Stimulated activated CD8-positive, alpha-beta memory T cell treated with anti-CD3 and anti-CD28 coated beads, Interleukin-12 subunit alpha, Interleukin-12 subunit beta, amount 100 ng/mL, for 24 hours (primary cell): ENCODE measurements at regions not wholly inside any gene's neighbourhood (a gene's known extent, or its start where the extent isn't known, plus 50 kb on each side); places are given as distances from the start of the nearest gene placed in this dataset.
"Not testable (repeated sequence)": the region's sequence is repeated elsewhere in the genome, so short reads cannot be mapped to it uniquely, and the experiment has no call there.

ENCODE experiments used
- DNase-seq: peaks from one replicate; pipeline ENCODE4 v3.0.0-alpha.2; 2020; ENCODE audit errors: extremely low read depth

DNA sequence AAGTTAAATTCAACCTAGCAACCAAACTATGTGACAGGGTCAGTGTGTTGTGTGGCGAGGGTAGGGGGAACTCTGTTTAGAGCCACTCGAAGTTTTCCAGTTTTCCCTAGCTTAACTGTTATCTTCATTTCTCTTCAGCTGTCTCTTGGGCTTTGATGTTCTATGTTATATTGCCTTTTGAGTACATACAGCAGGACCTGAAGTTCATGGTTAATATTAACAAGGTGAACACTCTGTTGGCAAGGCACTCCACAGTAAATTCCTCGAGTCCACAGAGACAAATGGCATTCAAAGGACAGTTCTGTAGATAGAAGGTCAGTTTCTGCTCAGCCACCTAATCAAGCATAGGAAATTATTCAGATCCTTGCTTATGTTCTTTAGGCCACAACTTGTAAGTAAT lies 147.9 kb upstream of the DPH6 start:
- no peak for DNase-seq

DNA sequence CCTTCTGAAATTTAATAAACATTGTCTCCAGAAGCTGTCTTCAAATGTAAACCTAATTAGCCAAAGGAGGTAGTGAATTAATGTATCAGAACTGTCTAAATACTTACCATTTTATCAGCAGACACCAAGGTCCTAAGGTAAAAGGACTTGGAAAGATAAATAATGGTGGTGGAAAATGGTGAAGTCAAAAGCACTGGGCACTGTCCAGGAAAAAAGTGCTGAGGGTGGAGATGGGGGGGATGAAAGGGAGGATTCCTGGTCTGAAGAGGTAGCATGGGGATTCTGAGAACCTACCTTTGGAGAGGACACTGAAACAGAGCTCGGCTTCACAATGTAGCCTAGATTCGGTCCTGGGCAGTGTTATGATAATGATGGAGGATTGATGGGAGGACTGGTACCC lies 149.0 kb upstream of the DPH6 start:
- no peak for DNase-seq

DNA sequence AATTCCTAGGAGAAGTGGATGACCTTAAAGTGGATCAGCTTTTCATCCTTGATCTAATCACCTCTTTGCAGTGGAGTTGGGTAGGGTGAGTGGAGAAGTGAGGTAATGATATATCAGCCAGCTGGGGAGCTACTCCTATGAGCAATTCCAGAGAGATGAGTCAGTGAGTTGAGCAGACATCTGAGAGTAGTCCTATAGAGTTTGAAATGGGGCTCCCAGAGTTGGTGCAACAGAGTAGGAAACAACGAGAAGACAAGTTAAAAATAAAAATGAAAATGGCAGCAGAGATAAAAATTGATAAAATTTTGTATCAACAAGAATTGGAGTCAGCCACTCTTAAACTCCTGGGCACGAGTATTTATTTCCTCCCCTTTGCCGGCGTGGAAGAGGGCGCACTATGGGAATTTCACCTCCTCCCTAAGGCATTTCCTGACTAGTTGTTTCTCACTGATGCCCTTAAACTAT lies 150.8 kb upstream of the DPH6 start:
- no peak for DNase-seq

DNA sequence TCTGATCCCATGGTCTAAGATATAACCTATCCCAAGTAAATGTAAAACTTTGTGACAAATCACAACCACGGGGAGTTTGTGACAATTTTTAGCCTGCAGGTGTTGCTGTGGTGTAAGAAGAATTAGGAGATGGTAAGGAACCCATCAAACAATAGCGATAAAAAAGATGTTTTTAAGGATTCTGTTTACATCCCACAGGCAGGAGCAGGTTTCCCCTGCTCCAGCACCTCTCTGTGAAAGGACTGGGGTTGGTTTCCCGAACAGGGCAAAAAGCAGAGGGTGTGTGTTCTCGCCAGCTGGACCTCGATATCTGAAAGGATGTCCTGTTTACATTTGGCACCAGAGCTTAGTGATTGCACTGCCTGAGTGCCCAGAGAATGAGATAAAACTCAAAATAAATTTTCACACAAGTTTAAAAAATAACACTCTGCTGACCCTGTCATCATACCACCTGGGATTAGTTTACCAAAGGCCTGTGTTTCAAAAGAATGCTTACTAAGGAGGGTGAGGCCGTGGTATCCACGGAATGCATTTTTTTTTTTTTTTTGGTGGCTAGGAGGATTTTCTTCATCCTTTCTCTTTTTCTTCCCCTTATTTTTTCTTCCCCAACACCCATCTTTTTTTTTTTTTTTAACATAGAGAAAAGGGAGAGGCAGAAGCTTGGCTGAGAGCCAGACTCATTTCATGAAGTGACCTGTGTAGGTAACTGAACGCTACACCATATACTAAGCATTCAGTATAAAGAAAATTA lies 151.8 kb upstream of the DPH6 start:
- no peak for DNase-seq

DNA sequence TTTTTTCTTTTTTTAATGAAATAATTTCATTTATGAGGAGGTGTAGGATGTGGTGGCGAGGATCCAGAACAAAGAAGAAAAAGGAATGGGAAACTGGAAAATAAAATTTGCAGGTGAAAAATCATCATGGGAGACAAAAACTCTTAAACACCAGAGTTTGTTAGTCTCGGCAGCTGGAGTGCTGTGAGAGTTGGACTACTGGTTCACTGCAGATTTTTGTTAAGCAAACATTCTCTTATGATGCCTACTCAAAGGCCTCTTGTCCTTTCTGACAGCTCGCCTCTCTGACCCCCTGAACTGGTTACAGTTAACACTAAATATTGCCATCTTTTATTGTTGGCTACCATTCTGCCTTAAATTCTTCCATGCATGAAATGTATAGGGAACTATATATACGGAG lies 152.4 kb upstream of the DPH6 start:
- DNase-seq = no peak

DNA sequence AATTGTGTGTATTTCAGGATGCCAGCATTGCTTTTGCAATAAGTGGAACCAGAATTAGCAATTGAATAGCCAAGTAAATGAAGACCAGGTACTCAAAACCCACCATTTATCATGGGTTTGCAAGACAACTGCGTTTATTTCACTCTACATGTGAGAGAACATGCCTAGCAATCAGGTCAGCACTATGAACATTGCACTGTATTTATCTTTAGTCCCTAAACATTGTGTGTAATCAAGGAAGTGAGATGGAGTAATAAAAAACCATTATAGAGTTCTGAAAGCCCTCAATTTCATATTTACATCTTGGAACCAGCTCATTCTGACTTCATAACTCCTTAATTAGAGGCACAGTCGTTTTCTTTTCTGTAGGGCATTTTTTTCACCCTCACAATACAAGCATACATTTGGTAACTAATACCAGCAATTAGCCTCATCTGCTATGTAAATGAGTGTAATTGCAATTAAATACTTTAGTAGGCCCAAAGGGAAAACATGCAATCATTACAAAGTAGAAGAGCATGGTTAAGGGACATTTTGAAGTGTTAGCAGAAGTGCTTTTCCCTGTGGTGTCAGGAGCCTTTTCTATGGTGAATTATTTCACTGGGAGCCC lies 153.1 kb upstream of the DPH6 start:
- DNase-seq = no peak

DNA sequence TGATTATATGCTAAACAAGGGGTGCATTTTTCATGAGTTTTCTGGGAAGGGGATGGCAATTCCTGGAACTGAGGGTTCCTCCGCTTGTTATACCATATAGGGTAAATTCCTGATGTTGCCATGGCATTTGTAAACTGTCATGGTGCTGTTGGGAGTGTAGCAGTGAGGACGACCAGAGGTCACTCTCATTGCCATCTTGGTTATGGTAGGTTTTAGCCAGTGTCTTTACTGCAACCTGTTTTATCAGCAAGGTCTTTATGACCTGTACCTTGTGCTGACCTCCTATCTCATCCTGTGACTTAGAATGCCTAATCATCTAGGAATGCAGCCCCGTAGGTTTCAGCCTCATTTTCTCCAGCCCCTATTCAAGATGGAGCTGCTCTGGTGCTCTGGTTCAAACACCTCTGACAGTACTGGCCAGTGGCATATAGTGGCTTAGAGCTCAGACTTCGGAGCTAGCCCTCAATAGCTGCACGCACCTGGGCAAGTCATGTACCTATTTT lies 154.2 kb upstream of the DPH6 start:
- not testable (repeated sequence) for DNase-seq

DNA sequence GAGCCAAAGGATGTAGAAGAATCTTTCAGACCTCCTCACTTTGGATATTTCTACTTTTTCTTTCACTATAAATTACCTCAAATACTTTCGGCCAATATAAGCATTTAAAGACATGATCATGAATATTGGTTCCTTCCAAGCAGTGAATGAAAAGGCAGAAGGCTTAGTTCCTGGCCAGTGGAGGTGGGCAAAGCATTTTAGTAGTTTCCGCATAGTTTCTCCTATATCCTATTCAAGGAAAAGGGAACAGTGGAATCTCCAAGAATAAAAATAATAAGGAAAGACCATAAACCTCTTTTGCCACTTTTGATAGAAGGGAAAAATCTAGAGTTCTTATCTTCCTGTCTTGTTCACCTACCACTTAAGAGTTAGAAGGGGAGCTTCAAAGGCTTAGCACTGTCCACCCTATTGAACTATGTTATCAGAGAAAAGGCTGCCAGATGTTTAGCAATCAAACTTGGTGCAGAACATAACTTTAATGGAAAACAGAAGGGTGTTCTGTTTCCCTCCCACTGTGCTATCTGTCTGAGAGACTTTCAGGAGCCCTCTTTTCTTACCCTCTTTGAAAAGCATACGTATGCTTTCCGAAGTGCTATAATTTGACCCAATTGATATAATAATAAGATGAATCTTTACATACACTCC lies 155.6 kb upstream of the DPH6 start:
- no peak for DNase-seq

DNA sequence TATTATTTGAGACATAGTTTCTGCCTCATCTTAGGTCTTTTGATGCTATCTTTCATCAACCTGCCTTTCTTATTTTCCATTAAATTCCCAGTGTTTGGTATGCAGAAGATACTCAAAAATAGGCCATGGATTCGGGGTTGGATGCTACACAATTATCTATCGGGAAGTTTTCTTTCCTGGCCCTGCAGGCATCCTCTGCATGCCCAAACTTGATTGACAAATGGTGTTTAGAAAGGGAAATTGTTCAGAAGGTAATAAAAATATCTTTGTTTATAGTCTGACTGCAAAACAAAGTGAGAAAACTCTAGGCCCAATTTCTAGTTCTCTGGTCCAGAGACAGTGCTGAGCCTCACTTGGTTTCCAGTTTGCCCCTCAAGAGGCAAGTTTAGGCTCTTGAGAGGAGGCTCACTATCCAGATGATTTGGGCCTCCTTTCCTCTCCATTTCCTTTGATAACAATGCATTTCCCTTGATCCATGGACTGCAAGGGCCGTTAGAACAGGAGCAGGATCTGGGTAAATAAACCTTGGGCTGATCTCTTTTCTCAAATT lies 157.1 kb upstream of the DPH6 start:
- DNase-seq = no peak

DNA sequence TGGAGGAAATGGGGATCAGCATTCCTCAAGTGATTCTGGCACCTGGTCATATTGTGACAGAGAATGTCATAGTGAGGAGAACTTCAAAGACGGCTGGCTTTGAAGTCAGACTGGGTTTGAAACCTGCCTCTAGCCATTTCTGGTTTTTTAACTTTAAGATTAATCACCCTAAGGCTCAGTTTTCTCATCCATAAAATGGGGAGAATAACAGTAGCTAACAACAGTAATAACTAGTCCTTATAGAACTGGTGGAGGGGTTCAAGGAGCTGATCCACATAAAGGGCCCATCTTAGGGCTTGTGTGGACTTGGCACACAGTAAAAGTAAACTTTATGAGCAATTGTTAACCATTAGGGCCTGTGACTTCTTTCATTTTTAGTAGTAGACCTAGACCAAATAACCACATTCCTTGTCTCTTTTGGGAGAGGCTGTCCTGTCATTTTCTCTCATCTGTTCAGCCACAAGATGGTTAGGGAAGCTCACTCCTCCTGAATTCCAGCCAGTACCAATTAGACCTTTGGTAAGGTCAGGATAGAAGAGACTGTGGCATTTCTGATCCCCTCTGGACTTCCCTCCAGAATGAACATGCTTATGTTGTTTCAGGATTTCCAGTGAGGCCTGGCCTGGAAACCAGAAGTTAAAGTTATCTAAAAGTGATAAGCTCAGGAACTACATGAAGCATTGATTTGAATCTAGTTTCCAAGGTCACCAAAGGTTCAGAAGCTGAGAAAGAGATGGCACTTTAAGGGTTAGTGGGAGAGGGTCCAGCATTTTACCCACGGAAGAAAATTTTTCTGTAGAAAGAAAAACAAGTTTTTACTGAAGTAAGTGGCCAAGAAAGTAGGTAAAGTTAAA lies 159.3 kb upstream of the DPH6 start:
- DNase-seq = no peak

DNA sequence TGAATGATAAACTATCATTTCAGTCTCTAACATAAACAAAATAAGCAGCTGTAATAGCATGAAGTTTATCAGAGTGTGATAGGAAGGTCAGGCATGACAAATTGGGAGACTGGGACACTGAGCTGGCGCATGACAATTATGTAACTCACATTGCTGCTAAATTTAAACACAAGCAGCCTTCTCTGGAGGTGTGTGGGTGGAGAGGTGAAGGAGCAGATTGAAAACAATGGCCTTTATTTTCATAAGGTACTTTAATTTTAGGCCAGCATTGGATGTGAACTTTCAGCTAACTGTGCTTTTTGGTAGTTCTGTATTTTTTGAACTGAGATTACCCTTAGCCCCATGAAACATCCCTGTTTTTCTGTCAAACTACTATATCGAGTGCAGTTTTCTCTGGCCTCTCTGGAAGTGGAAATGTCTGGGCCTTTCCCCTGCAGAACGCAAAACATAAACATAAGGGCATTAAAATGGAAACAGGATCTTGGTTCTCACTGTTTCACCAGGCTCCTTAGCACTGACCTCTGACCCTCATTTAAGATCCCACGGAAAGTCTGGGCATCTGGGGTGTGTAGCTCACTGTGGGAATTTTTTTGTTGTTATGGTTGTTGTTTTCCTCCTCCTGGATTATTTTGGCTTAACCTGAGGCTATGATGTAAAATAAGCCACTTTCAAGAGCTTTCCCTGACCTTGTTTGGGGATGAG lies 160.1 kb upstream of the DPH6 start:
- no peak for DNase-seq

DNA sequence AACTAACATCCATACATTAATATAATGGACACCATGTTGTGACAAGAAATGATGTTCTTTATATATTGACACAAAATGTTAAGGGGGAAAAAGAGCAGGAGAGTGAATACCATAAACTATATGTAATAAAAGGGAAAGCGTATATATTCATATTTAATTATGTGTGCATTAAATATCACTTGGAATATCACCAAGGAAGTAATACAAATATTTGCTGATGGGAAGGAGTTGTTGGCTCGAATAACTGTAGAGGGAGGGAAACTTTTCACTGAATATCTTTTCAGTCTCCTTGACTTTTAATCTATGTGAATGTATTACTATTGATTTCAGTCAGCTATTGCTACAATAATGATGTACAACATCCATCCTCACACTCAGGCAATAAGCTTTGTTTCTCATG lies 167.0 kb upstream of the DPH6 start:
- DNase-seq = no peak

DNA sequence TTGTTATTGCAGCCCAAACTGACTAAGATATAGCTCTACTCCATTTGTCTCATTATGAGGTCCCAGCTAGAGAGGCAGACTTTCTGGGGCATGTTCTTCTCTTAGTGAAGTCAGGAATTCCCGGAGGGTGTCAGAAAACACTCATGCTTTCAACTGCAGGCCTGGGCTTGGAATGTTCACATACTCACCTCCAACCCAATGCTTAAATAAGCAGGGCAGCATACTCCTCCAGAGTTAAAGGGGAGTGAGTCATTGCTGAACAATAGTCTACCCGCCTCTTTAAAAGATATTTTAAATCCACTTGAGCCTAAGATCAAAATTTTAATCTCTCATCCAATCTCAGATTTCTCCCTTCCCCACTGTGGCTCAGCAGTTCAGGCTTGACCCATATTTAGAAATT lies 167.8 kb upstream of the DPH6 start:
- DNase-seq = no peak

DNA sequence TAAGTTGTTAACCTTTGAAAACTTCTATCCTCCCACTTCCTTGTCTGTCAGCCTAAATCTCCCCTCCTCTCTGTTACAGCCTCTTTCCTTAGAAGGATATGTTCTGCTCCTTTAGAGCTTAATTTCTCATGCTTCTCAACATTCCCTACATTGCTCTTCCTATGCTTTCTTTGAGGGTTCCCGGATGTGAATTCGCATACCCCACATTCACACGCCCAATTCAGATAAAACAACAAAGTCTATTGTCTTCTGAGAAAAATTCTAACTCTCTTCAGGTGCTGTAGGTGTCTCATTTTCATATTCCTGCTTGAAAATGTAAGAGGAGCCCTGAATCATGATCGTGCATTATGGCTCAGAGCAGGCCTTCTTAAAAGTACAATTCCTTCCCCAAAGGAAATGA lies 171.8 kb upstream of the DPH6 start:
- DNase-seq = no peak

DNA sequence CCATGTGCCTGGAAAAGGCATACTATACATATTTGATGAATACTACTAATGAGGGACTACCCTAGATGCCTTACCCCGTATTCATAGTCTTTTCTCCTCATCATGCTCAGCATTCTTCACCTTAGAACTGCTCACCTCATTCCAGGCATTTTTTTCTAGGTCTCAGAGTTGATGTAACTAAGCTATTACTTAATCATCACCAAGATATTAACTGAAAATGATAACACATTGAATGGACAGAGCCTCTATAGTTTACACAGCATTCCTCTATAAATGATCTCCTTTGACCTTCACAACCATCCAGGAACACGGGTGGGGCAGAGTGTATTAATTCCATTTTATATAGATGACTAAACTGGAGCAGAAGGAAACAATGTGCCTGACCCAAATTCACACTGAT lies 174.1 kb upstream of the DPH6 start:
- DNase-seq = no peak

DNA sequence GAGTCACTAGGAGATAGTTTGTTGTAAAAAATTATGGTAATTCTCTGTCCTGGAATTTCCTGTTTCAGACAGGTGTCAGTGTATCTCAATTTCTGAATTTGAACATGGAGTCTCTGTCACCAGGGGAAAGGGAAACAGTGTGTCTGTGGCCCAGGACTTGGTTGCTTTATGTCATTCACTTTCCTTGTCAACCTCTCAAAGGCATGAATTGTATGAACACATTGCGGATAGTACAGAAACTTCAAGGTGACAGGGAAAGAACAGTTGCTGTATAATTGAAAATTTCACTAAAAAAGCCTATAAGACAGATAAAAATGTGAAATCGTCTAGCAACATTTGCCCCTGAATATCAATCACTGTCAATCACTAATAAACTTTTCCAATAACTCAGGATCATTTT lies 175.0 kb upstream of the DPH6 start:
- no peak for DNase-seq

DNA sequence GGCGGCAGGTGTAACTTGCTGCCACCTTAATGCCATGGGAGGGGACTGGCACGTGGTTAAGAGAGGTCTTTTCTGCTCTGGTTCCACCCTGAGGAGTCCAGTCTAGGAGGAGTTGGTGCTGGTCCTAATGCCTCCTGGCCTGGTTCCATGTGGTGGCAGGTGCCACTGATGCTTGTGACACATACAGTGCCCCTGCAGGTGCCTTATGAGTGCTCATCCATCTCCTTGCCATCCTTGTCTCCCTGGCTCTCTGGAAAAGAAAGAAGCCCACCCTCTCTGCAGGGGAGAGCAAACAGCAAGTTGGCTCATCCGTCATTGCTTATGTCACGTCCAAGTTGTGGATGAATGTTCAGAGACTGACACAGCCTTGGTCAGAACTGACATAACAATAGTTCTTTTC lies 175.8 kb upstream of the DPH6 start:
- DNase-seq = no peak

DNA sequence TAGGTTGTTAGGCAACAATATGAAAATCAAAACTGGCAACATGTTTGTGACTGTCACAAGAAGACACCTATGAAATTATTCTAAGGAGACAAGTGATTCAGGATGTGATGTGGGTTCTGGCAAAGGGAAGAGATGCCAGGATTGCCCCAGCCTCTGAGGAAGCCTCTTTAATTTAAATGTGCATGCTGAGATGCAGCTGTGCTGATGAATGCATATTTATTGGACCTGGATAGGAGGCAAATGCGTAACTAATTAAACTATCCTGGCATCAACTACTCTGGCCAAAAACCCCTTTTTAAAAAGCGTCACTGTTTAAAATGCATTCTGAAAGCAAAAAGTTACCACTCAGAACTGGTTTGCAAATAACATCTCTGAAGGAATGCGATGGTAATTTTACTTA lies 176.5 kb upstream of the DPH6 start:
- DNase-seq = no peak

DNA sequence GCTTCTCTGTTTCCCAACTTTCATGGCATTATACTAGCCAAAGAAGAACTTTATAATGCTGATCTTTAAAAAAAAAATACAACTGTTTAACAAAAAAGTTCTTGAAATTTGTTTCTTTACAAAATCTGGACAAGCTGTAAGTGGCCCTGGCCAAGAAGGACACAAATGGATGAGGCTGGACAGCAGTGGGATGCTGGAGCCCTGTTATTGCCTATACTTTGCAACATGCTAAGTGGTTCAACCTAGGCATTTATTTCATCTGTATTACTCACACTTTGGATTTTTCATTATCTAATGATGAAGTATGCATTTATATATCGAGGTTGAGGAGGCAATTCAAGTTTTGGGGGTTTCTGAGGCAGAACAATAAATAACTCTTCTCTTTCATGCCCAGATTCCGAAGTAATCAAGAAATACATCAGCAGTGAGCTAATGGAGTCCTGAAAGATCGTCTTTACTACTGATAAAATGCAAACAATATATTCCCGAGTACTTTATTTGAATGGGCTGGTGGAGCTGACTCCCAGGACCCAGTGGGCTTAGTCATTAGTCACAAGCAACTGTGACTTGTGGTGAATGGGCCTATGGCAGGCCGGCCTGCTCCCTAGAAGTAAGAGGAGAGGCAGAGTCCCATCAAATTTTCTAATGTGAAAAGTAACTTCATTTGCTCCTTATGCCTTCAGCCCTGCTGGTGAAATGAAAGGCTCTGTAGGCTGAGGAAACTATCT lies 177.3 kb upstream of the DPH6 start:
- DNase-seq = no peak

DNA sequence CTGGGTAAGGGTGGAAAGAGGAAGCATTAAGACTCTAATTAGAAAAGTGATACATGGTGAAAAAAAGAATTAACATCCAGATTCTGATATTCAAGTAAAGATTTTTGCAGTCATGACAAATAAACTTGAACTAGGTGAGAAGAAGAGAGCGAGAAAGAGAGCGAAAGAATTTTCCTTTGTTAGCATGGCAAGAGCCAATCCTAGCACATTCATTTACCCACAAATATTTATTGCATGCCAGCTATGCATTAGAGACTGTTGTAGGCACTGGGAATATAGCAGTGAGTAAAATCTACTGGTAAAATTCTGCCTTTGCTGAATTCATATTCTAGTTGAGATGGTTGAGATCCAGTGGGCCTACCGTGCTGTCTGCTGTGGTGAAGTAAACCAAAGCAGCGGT lies 177.9 kb upstream of the DPH6 start:
- DNase-seq = no peak

DNA sequence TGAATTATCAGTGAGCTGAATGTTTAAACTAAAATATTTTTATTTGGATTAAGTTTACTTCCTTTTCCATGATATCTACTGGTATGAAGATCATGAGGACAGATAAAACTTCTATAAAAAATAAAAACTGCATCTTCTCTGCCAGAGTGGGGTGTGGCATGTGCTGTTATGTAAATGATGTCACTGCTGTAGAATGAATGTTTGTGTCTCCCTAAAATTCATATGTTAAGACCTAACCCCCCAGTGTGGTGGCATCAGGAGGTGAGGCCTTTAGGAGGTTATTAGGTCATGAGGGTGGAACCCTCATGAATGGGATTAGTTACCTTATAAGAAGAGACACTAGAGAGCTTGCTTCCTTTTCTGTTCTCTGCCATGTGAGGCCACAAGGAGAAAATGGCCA lies 178.7 kb upstream of the DPH6 start:
- no peak for DNase-seq
